ENCODE measurements at regions not wholly inside any gene's neighbourhood (a gene's known extent, or its start where the extent isn't known, plus 50 kb on each side); places are given as distances from the start of the nearest gene placed in this dataset.

GRCh38 chr5:24367216-24367615, 277.6 kb downstream of the CDH10 start:
- no peaks in the 10 kb centered on the region for H3K79me2 ChIP-seq (ENCODE audit: control insufficient read depth, insufficient read depth, low read length)
- BruUV-seq (replicated peaks), result no TSS peak
- H2AFZ ChIP-seq (ENCODE audit: low read depth, low read length), result no peak overlapping the region
- TF ChIP-seq ZSCAN32 (CRISPR knock-in tag; IDR thresholded peaks at IDR 0.05) (no peak), SMAD4 (CRISPR knock-in tag; conservative IDR thresholded peaks at IDR 0.05) (no peak), TBP (optimal IDR thresholded peaks at IDR 0.05; ENCODE audit: low read depth, low read length) (no peak), TRIM24 (IDR thresholded peaks at IDR 0.05) (no peak), WHSC1 (IDR thresholded peaks at IDR 0.05; ENCODE audit: low read length) (no peak), DACH1 (IDR thresholded peaks at IDR 0.05; ENCODE audit: partially characterized antibody) (no peak), SAFB (IDR thresholded peaks at IDR 0.05; ENCODE audit: borderline replicate concordance, low read depth, low read length) (no peak), ERF (CRISPR knock-in tag; IDR thresholded peaks at IDR 0.05) (no peak)
- TF ChIP-seq, protein P1, sequence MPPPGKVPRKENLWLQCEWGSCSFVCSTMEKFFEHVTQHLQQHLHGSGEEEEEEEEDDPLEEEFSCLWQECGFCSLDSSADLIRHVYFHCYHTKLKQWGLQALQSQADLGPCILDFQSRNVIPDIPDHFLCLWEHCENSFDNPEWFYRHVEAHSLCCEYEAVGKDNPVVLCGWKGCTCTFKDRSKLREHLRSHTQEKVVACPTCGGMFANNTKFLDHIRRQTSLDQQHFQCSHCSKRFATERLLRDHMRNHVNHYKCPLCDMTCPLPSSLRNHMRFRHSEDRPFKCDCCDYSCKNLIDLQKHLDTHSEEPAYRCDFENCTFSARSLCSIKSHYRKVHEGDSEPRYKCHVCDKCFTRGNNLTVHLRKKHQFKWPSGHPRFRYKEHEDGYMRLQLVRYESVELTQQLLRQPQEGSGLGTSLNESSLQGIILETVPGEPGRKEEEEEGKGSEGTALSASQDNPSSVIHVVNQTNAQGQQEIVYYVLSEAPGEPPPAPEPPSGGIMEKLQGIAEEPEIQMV (tag; conservative IDR thresholded peaks at IDR 0.05; ENCODE audit: low read depth), result no peak
- in situ Hi-C loops (cut with MboI) (no loop called here), intact Hi-C loops (cut with micrococcal nuclease) (no loop called here)
- H3K27ac ChIP-seq (ENCODE audit: extremely low read depth, low read depth, low read length), result no peak overlapping the region
- ATAC-seq (no peak), FAIRE-seq (no peak), DNase-seq (ENCODE audit: extremely low read depth in 1 of 4, low spot score in 3 of 4) (no peak)
- no peaks in the 10 kb centered on the region; the same call in 1 of the 2 replicates for H3K9me3 ChIP-seq (replicated peaks; ENCODE audit: control insufficient read depth, insufficient read depth, low read depth, low read length)
- no peak overlapping the region for H3K9ac ChIP-seq (ENCODE audit: insufficient read depth in 1 of 2, low read depth in 2 of 2, low read length in 2 of 2)
- no peaks in the 10 kb centered on the region for H4K20me1 ChIP-seq (replicated peaks; ENCODE audit: control insufficient read depth, insufficient read depth, low read length)
- ChIA-PET POLR2A (no interaction called here), CTCF (ENCODE audit: low intra/inter-chr PET ratio) (no interaction called here)
- H3K27me3 ChIP-seq (ENCODE audit: control insufficient read depth in 2 of 2, insufficient read depth in 2 of 2, low read length in 2 of 2), result no peaks in the 10 kb centered on the region
- no peaks in the 10 kb centered on the region for H3K4me1 ChIP-seq (replicated peaks in 1 of 2; ENCODE audit: control insufficient read depth in 2 of 2, insufficient read depth in 2 of 2, low read length in 2 of 2)
- no peaks in the 10 kb centered on the region for H3K36me3 ChIP-seq (ENCODE audit: control insufficient read depth, insufficient read depth, low read length)
- WGBS (ENCODE audit: insufficient coverage, low coverage, missing lambda C conversion rate), result 3% methylated on average over 3 of the region's 3 CpGs
- H3K4me2 ChIP-seq (ENCODE audit: insufficient read depth, low read length), result no peak overlapping the region
- H3K4me3 ChIP-seq, result no peak overlapping the region
- no peaks in the 10 kb centered on the region for H3K9me1 ChIP-seq (ENCODE audit: control insufficient read depth, insufficient read depth, low read length)
